ENCODE measurements at regions not wholly inside any gene's neighbourhood (a gene's known extent, or its start where the extent isn't known, plus 50 kb on each side); places are given as distances from the start of the nearest gene placed in this dataset.

DNA sequence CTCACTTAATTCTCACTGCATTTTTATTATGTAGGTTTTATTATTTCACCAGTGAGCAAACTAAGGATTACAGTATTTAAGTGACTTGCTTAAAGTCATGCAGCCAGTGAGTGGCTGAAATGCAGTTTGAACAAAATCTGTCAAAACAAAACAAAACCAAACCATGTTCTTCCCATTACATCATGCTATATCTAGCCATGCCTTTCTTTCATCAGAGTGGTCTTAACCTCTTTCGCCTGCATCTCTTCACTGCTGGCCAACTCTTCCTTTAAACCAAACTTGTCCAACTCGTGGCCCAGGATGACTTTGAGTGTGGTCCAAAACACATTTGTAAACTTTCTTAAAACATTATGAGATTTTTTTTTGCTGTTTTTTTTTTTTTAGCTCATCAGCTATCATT lies 223.2 kb downstream of the PCDH7 start:
- DNase-seq = no peak

DNA sequence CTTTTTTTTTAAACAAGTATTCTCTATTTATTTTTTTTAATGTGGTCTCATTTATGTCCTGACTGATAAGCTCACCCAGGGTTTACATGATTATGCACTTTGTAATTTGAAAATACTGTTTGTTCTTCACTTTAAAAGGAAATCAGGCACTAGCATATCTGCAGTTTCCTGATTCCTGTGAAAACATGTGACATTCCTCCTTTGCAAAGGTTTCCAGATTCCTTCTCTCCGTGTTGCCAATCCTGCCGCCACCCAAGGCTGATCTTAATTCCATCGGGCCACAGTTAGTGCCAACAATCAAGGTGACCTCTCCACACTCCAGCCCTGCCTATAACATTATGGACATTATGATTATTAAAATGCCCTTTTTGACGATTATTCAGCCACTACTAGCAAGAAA lies 225.4 kb downstream of the PCDH7 start:
- no peak for DNase-seq

DNA sequence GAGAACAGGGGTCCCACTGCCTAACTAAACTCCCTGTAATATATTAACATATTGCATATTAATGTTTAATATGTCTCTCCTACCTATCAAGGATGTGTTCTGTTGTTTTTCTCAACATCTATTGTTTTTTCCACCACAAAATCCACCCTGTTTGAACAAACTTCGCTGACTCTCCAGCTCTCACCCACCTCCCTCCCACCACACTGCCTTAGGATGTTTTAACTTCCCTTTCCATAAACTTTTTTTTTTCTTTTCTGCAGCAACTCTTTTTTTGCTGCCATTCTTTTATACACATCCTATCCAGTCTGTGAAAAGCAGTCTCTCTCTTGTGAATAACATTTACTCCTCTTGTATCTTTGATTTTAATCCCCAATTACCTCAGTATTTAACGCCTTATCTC lies 226.1 kb downstream of the PCDH7 start:
- DNase-seq = no peak

DNA sequence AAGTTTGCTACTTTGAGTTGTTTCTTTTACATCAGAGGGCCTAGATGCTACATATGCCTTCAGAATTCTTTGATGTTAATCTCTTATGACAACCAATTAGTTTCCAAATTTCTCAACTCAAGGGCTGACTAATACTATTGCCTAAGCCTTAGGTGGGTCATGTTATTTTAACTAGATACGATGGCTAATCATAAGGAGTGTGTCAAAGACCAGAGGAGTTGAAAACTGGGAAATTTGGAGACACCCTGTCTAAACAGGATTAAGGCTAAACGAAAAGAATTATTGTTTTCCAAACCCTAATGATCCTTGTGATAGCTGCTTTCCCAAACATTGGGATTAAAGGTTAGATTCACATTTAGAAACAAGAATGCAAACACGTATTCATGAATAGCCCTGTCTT lies 228.5 kb downstream of the PCDH7 start:
- no peak for DNase-seq

DNA sequence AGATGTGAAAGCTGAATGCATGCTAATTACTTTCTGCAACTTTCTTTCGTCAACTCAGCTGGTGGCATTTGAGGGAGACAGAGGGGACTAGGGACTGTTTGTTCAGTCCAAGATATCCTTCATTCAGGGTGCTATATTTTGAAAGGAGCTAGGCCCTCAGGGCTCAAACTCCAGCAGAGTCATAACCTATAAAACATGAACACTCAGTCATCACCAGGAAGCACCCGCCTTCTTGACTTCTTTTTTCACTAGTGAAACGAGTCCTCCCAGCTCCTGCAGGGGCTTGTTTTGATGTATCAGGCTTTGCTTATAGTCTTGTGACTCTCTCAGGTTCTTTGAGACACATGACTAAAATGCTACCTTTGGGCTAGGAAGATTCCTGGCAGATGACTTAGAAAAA lies 230.6 kb downstream of the PCDH7 start:
- no peak for DNase-seq

DNA sequence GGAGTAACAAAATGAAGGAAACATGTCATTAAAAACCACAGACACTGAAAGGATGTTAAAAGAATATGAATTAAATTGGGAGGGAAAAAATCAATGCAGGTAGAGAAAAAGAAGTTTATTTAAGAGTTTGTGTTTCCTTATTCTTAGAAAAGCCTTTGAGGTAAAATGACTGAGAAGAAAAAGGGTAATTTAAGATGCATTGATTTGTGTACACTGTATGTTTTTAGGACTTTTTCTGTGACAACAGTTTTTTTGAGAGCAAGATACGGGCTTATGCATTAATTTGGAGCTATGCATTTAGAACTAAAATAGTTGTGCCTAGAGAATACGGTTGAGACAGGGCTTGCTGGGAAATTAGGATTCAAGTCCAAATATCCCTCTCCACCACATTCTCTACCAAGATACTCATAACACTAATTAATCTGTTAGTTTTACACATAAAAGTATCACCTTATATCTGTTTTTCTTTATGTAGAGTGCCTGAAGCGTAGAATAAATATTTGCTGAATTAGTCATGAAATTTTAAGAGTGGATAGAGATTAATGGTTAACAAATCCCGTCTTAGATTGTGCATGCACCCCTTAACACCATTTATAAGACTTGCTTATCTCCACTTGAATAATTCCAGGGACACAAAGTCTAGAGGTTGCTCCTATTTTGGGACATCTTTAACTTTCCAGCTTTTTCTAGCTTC lies 232.5 kb downstream of the PCDH7 start:
- no peak for DNase-seq

DNA sequence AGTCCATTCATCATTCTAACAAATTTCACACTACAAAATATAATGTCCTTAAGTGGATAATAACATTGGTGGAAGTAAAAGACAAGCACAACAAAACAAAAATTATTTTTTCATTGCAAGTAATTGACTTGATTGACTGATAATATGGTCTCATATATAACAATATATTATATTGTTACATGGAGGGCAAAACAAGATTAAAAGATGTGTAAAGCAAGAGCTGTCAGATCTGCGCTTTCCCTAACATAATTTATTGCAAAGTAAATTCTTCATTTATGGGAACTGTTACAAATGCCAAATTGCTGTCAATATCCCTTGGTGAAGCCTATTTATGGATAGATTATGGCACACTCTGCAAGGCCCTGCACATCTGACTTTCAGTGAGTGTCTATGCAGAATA lies 233.6 kb downstream of the PCDH7 start:
- DNase-seq = no peak

DNA sequence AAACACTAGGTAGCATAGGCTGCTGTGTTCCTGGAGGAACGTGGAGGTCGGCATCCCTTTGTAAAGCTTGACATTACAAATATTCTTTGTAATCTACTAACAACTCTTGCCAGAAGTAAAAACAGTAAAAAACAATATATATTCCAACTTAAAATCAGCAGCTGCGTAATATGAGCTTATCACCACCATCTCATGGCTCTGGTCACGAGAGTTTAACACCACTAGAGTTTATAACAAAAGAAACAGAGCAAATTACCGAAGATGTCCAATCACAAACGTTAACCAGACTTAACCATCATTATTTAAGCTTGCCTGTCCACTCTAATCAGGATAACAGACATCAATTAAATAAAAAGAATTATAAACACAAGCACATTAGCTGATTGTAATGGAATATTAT lies 236.7 kb downstream of the PCDH7 start:
- no peak for DNase-seq

DNA sequence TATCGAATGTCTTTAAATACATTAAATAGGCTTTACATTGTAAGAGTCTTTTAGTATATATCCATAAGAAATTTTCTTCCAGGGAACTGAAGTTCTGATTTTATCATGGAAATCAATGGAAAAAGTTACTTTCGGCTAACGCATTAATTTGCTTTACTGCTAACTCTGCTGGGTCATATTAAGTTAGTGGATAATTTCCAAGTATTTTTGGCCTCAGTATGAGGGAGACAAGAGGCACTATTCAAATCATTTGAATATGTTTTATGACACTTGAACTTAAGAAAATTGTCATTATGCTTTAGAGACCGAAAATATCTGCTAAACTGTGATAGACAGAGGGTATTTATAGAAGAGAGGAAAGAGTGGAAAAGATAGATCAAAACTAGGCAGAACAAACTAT lies 237.5 kb downstream of the PCDH7 start:
- DNase-seq = no peak

DNA sequence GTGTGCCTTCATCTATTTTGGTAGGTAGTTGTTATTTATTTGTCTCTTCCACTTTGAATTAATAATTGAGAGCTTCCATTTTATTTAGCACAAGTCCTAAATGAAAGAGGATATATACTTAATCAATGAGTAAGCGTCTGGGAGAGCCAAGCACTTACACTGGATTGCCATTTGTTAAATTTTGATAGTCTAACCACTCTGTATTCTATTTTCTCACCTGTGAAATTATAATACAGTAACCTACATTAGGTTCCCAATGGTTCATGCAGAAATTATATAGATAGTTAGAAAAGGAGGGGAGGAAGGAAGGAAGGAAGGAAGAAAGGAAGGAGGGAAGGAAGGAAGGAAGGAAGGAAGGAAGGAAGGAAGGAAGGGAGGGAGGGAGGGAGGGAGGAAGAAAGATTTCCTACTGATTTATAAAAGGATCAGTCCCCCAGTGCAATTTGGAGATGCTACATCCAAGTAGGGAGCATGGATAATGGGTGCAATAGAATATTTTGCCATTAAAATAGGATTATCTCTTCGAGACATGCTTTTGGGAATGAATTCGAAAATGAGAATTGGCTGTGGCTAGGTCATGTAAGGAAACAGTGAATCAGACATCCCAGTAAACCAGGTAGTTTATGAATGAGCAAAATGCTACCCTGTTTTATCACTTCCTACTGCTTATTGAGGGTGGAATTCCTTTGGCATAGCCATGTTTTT lies 239.8 kb downstream of the PCDH7 start:
- DNase-seq = no peak

DNA sequence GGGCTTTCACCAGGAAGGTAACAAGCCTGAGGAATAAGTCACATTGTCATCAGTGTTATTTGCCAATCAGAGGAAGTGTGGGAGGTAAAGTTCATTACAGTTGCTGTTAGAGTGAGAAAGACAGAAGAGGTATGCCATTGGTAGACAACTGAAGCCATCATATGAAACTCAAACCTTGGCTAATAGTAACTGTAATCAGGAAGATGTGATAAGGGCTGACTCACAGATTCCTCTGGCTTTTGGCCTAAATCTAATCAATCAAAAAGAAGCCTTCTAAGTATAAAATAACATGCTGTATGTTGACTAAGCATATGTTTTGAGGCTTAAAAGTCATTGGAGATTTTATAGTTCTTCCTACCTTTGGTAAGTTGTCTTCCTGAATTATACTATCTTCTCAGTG lies 242.8 kb downstream of the PCDH7 start:
- no peak for DNase-seq

DNA sequence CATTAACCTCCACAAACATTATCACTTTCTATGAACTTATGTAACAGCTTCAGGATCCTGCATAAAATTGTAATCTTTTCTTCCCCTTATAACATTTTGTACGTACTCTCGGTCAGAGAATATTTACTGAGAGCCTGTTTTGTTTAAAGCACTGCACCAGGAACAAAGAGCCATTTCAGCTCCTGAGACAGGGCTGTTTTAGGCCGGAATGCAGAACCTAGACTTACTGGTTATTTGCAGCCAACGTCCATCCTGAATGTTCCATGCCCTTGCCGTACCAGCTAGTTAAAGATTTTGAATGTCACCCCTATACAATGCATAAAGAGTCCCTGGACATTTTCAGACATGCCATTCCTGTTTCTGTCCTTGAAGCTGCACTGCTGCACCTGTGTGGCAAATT lies 248.8 kb downstream of the PCDH7 start:
- DNase-seq = no peak

DNA sequence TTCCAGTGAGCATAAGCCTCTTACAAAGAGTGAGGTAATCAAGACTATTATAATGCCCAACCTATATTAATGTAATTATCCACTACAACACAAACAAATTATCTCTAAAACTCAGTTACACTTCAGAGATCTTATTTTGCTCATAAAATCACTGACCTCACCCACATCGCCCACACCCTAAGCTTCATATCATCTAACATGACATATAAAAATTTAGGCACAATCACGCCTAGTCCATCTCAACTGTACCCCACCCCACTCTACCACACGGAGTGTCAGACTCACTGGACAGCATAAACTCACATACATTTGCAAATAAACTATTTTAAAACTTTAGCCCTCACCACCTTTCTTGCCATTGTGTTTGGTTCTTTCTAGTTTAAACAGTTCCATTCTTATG lies 252.4 kb downstream of the PCDH7 start:
- DNase-seq = no peak

DNA sequence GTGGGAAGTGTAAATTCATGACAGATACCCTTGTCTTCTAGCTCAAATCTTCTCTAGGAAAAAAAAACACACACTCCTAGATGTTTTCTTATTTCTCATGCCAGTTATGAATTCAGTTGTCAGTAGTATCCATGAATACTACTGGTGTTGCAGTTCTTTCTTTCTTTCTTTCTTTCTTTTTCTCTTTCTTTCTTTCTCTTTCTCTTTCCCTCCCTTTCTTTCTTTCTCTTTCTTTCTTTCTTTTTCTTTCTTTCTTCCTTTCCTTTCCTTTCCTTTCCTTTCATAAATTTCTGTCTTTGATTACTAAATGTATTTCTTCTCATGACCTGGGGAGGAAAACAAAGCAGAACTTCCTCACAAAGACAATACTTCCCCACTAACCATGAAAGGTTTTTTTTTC lies 253.8 kb downstream of the PCDH7 start:
- DNase-seq = no peak

DNA sequence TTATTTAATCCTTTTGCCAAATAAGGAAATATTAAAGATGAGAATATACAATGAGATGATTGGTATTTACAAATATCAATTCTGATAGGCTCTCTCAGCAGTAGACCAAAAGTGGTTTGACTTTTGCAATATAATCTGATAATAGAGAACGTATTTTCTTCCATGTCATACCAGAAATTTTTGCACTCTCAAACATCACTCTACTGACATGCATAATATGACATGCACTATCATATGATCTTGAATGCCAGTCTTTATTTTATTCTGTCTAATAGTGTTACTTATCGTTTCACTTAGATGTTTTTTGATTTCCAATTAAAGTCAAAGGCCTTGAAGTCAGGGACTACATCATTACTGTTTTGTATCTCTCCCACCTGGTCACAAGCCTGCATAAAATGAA lies 259.2 kb downstream of the PCDH7 start:
- DNase-seq = no peak

DNA sequence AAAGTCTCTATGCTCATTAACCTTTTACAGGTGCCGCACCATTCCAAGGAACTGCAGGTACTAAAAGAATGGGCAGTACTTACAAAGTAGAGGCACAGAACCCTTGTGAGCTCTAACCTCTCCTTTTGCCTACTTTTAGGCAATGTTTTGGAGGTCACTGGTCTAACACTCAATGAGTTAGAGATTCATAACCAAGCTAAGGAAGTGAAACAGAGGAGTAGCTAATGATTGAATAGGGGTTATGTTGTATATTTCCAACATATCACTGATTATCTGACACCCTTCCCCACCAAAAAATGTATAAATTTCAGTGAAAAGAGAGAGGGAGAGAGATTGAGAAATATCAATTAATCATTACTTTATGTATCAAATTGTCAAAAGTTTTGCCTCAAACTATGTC lies 269.3 kb downstream of the PCDH7 start:
- no peak for DNase-seq

DNA sequence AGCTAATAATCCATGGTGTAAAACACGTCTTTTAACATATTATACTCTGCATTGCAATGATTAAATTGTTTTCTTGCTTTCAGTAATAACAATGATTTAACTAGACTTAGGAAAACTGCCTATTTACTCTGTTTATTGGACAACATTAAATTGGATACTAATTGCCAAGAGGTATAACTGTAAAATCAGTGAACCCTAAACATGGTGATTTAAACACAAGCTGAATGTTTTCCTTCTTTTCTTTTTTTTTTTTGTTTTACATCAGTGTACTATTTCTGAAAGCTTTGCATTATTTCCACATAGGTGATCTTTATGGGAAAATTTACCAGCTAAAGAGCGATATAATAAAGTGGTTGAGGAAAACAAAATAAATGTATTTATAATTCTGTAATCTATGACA lies 276.7 kb downstream of the PCDH7 start:
- DNase-seq = no peak

DNA sequence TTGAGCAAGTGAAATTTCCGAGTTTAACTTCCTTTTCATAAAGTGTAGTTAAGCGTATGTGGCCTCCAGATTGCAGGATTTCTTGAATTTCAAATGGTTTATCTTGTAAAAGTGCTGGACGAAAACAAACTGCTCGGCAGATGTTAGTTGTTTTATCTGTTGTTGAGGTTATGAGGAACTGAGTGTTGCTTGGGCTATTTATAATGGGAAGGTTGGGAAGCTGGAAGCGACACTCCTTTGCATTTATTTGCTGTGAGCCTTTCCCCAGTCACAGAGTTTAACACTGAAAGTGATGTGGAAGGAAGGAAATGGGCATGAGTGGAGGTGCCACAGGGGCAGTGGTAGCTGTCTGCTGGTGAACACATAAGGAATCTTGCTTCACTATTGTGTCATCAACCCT lies 284.9 kb downstream of the PCDH7 start:
- DNase-seq = no peak

DNA sequence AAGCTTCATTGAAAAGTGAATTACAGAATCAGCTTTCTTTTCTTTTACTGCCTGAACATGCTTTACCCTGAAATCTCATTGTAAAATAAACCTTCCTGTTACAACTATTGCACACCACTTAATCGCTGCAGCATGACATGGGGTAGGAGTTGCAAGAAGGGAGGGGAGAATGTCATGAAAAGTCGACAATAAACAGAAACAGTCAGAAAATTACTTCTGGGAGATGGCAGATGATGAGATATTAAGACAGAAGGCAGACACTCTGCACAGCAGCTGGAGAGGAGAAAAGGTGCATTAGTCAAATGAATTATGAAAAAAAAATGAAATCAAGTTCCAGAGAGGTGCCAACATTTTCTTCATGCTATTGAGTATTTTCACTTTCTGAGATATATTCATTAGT lies 287.7 kb downstream of the PCDH7 start:
- DNase-seq = no peak

DNA sequence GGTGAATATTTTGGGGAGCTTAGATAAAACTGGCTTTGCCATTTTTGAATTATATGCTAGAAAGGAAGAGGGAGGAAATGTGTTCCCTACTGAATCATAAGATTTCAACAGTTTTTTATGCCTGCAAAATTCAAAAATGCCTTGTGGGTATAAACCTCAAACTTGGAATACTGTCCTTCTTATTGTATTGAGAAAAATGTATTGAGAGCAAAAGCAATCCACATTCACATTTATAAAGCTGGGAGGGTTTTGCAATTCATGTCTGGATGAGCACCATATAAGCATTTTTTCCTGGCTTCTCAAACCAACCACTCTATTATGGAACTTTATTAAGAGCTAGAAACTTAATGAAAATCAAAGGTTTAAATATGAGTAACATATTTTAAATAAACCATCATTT lies 289.8 kb downstream of the PCDH7 start:
- DNase-seq = no peak

DNA sequence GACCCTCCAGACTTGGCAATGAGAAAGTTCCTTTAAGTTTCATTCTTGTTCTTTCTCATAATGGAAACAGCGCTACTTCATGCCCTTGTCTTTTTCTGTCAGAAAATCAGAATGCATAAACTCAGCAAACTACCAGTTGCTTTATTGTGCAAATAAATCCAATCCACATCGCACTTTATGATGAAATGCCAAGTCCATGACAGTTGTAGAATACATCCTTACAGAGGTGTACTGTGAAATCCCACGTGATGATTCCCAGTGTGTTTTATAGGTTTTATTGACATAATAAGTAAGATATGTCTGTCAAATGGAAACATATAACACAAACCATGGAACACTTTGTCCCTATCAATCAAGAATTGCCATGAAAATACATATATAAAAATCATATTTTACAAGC lies 295.0 kb downstream of the PCDH7 start:
- no peak for DNase-seq

DNA sequence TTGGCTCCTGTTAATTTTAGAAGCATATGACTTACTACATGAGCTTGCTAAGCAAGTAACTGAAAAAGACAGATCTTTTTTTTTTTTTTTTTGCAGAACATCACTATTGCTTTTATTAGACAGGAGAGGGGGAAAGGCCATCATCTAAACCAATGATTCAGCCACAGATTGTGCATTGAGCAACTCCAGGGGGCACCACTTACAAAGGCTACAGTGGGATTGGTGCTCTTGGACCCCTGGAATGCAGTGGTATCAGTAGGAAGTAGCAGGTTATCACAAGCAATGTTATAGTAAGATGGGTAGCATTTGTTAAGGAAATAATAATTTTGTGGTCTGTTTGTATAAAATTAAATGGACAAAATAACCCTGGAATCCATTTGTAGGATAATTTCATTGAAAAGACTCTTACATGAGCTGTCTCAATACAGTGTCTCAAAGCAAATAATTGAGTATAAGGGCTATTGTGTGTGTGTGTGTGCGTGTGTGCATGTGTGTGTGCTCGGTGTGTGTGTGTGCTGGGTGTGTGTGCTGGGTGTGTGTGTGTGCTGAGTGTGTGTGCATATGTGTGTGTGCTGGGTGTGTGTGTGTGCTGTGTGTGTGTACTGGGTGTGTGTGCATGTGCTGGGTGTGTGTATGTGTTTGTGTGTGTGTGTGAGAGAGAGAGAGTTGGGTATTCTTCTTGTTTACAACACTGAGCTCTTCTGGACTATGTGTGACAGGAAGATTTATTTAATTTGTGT lies 296.3 kb downstream of the PCDH7 start:
- no peak for DNase-seq

DNA sequence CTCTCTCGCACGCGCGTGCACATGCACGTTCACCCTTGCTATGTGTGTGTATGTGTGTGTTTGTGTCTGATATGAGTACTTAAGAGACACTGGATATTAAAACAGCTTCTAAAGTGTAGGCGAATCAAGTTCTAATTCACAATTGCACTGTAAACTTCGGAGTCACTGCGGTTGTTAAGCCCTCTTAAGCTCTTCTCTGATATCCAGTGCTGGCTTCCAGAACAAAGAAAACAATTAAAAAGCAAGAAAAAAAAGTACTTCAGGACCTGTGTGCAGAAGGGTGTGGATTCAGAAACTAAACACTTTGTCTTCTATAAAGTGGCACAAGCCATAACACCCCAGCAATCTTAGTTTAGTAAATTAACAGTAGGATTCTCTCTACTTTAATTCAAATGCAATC lies 300.2 kb downstream of the PCDH7 start:
- no peak for DNase-seq

DNA sequence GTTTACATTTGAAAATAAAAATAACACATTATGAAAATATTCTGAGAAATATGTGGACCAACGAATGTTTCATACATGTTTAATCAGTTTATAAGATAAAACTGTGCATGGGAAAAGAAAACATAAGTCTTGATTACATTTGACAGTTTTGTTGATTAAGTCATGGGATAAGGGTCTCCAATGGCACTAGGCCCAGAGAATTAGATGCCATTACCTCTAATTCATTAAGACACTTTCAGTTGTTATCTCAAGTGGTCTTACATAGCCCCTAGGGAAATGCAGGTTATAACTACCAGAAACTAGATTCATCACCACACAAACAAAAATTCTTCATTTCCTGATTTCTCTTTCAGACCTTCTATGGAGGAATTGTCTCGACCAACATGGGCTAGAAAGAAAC lies 300.8 kb downstream of the PCDH7 start:
- no peak for DNase-seq

Data from CD4-positive, alpha-beta T cell treated with Interleukin-21 for 1 hour (primary cell).